GM23338 (cell line): ENCODE measurements at regions not wholly inside any gene's neighbourhood (a gene's known extent, or its start where the extent isn't known, plus 50 kb on each side); places are given as distances from the start of the nearest gene placed in this dataset.

Source experiments
- ATAC-seq: fragments of 200-7000 bp; cut with Tn5 transposase; 3 replicates; pipeline ENCODE4 v1.9.1; 2020
- DNase-seq: peaks from one replicate; pipeline ENCODE4 v3.0.0-alpha.2; 2015; ENCODE audit warnings: low spot score
- H2AFZ ChIP-seq: fragments of 200-600 bp; sonication (generic); 2 replicates; pipeline ENCODE4 v1.8.0; 2016; ENCODE audit warnings: antibody characterized with exemption, mild to moderate bottlenecking, moderate library complexity
- H3F3A ChIP-seq: fragments of 200-600 bp; sonication (generic); replicated peaks from 2 replicates; pipeline ENCODE4 v1.8.0; 2017; ENCODE audit warnings: antibody characterized with exemption, mixed run types, low read depth
- H3K27ac ChIP-seq: fragments of 200-600 bp; sonication (generic); 2 replicates; pipeline ENCODE4 v1.6.1; 2016; ENCODE audit warnings: low read depth
- H3K27me3 ChIP-seq: fragments of 200-600 bp; sonication (generic); 2 replicates; pipeline ENCODE4 v1.8.0; 2016; ENCODE audit warnings: mild to moderate bottlenecking, mixed run types, moderate library complexity; ENCODE audit not compliant: insufficient read depth
- H3K36me3 ChIP-seq: fragments of 200-600 bp; sonication (generic); 2 replicates; pipeline ENCODE4 v1.8.0; 2016; ENCODE audit warnings: mild to moderate bottlenecking; ENCODE audit not compliant: insufficient read depth
- H3K4me1 ChIP-seq: fragments of 200-600 bp; sonication (generic); 2 replicates; pipeline ENCODE4 v1.8.0; 2016; ENCODE audit warnings: mild to moderate bottlenecking, moderate library complexity; ENCODE audit not compliant: insufficient read depth
- H3K4me2 ChIP-seq: fragments of 200-600 bp; sonication (generic); 2 replicates; pipeline ENCODE4 v1.7.1; 2017; ENCODE audit warnings: mixed run types
- H3K4me3 ChIP-seq: fragments of 200-600 bp; sonication (generic); 2 replicates; pipeline ENCODE4 v1.6.1; 2016; ENCODE audit warnings: mixed run types
- H3K79me2 ChIP-seq: fragments of 200-600 bp; sonication (generic); replicated peaks from 2 replicates; pipeline ENCODE4 v1.8.0; 2017; ENCODE audit warnings: mild to moderate bottlenecking; ENCODE audit not compliant: insufficient read depth
- H3K9me2 ChIP-seq: fragments of 200-600 bp; sonication (generic); 2 replicates; pipeline ENCODE4 v1.8.0; 2017; ENCODE audit not compliant: insufficient read depth
- H4K20me1 ChIP-seq: fragments of 200-600 bp; sonication (generic); replicated peaks from 2 replicates; pipeline ENCODE4 v1.8.0; 2017; ENCODE audit warnings: mild to moderate bottlenecking; ENCODE audit not compliant: insufficient read depth
- H3K27ac Mint-ChIP-seq: 2 replicates; pipeline ENCODE4 v1.8.0; 2020; ENCODE audit warnings: inconsistent platforms, mild to moderate bottlenecking, moderate library complexity, mixed read lengths
- H3K27me3 Mint-ChIP-seq: 3 replicates; pipeline ENCODE4 v1.8.0; 2022; ENCODE audit warnings: low read depth, mild to moderate bottlenecking, moderate library complexity, mixed read lengths, inconsistent platforms; ENCODE audit not compliant: insufficient read depth, poor library complexity
- H3K36me3 Mint-ChIP-seq: 3 replicates; pipeline ENCODE4 v1.8.0; 2021; ENCODE audit warnings: low read depth, mild to moderate bottlenecking, inconsistent platforms, moderate library complexity, mixed read lengths
- H3K4me1 Mint-ChIP-seq: 3 replicates; pipeline ENCODE4 v1.8.0; 2020; ENCODE audit warnings: mild to moderate bottlenecking, inconsistent platforms, mixed read lengths
- H3K4me3 Mint-ChIP-seq: 3 replicates; pipeline ENCODE4 v1.8.0; 2021; ENCODE audit warnings: moderate library complexity, mild to moderate bottlenecking, inconsistent platforms, mixed read lengths
- H3K9me3 Mint-ChIP-seq: 3 replicates; pipeline ENCODE4 v1.8.0; 2020; ENCODE audit warnings: moderate library complexity, mild to moderate bottlenecking, inconsistent platforms, mixed read lengths
- CREB1 ChIP-seq: fragments of 250-450 bp; sonication (Bioruptor Pico); IDR thresholded peaks from 2 replicates; pipeline ENCODE4 v1.5.0; 2020; ENCODE audit warnings: low read depth, mild to moderate bottlenecking, moderate library complexity
- CTCF ChIP-seq, 2 experiments: fragments of 200-600 bp in 1 of 2; sonication (generic) in 1 of 2; conservative IDR thresholded peaks; 2 replicates each; pipeline versions ENCODE4 v1.5.1 to v1.6.1; 2016 to 2017; ENCODE audit warnings: antibody characterized with exemption in 2 of 2, low read depth in 2 of 2, mild to moderate bottlenecking in 2 of 2, moderate library complexity in 1 of 2
- EZH2 ChIP-seq: fragments of 200-600 bp; sonication (generic); IDR thresholded peaks from one replicate; pipeline ENCODE4 v1.8.0; 2017; ENCODE audit warnings: antibody characterized with exemption, mild to moderate bottlenecking, low read depth; ENCODE audit not compliant: unreplicated experiment
- NANOG ChIP-seq: IDR thresholded peaks from 2 replicates; pipeline ENCODE4 v1.6.1; 2016; ENCODE audit warnings: antibody characterized with exemption, borderline replicate concordance
- REST ChIP-seq: IDR thresholded peaks from one replicate; pipeline ENCODE4 v1.6.1; 2018; ENCODE audit warnings: antibody characterized with exemption; ENCODE audit not compliant: unreplicated experiment

- no peaks in the 10 kb centered on the region for H3K27me3 ChIP-seq
- Mint-ChIP-seq H3K36me3 (no peaks in the 10 kb centered on the region), H3K4me1 (peaks cover 12% of the 10 kb centered on the region), H3K9me3 (no peaks in the 10 kb centered on the region), H3K4me3 (no peak overlapping the region), H3K27ac (no peak overlapping the region), H3K27me3 (no peaks in the 10 kb centered on the region)
- ATAC-seq (no peak), DNase-seq (no peak)
- no peak overlapping the region for H3K4me3 ChIP-seq
- TF ChIP-seq NANOG: no peak
- TF ChIP-seq CTCF (conservative IDR thresholded peaks at IDR 0.05; ENCODE audit: low read depth in 2 of 2): no peak
- no peak for TF ChIP-seq CREB1 (CRISPR knock-in tag)
- no peak for TF ChIP-seq REST
- no peaks in the 10 kb centered on the region for H3K36me3 ChIP-seq
- H3K27ac ChIP-seq: no peak overlapping the region
- no peaks in the 10 kb centered on the region for H3K9me2 ChIP-seq
- H4K20me1 ChIP-seq: no peaks in the 10 kb centered on the region
- peaks cover 6% of the 10 kb centered on the region for H3K4me1 ChIP-seq
- H2AFZ ChIP-seq: no peak overlapping the region
- H3K4me2 ChIP-seq: no peak overlapping the region
- no peaks in the 10 kb centered on the region for H3K79me2 ChIP-seq
- no peaks in the 10 kb centered on the region for H3F3A ChIP-seq
Measured at GRCh38 chr11:112652786-112653390, 308.3 kb upstream of the NCAM1 start.

GRCh38 chr11:112655371-112655770 lies 305.8 kb upstream of the NCAM1 start:
- H2AFZ ChIP-seq: no peak overlapping the region
- no peak overlapping the region for H3K27ac ChIP-seq
- peak in 1 of 2 experiments; percentile 33; a peak in 2 of 4 replicates for TF ChIP-seq CTCF (conservative IDR thresholded peaks at IDR 0.05; ENCODE audit: low read depth in 2 of 2)
- no peak for TF ChIP-seq EZH2
- H3K4me1 Mint-ChIP-seq: peaks cover 12% of the 10 kb centered on the region
- peaks cover 2% of the 10 kb centered on the region for H3K27me3 Mint-ChIP-seq
- no peak overlapping the region for H3K4me3 Mint-ChIP-seq
- ATAC-seq (no peak), DNase-seq (no peak)
- H3K27ac Mint-ChIP-seq: no peak overlapping the region
- H3K27me3 ChIP-seq: no peaks in the 10 kb centered on the region
- H3K4me3 ChIP-seq: no peak overlapping the region
- H3K4me1 ChIP-seq: peaks cover 6% of the 10 kb centered on the region
- H3K36me3 ChIP-seq: no peaks in the 10 kb centered on the region
- no peaks in the 10 kb centered on the region for H3K9me2 ChIP-seq
- no peaks in the 10 kb centered on the region for H3K79me2 ChIP-seq
- no peaks in the 10 kb centered on the region for H3K36me3 Mint-ChIP-seq
- no peaks in the 10 kb centered on the region for H4K20me1 ChIP-seq
- H3K4me2 ChIP-seq: no peak overlapping the region
- no peaks in the 10 kb centered on the region for H3K9me3 Mint-ChIP-seq
- no peaks in the 10 kb centered on the region for H3F3A ChIP-seq
